ENCODE measurements at regions not wholly inside any gene's neighbourhood (a gene's known extent, or its start where the extent isn't known, plus 50 kb on each side); places are given as distances from the start of the nearest gene placed in this dataset.
"Not testable (repeated sequence)": the region's sequence is repeated elsewhere in the genome, so short reads cannot be mapped to it uniquely, and the experiment has no call there.

GRCh38 chr20:47940101-47940813 lies 155.0 kb upstream of the SULF2 start:
- no peak for DNase-seq

GRCh38 chr20:47936612-47937011 lies 151.3 kb upstream of the SULF2 start:
- no peak for DNase-seq

- no peak for DNase-seq
These were observed 149.5 kb upstream of the SULF2 start for GRCh38 chr20:47934761-47935160.

GRCh38 chr20:47931443-47931842 lies 146.2 kb upstream of the SULF2 start:
- DNase-seq = no peak

- DNase-seq = no peak
These were observed 145.7 kb upstream of the SULF2 start for GRCh38 chr20:47931002-47931401.

GRCh38 chr20:47929368-47930115 lies 144.3 kb upstream of the SULF2 start:
- DNase-seq = no peak

GRCh38 chr20:47927944-47928343 lies 142.7 kb upstream of the SULF2 start:
- DNase-seq = no peak

GRCh38 chr20:47927385-47927851 lies 142.1 kb upstream of the SULF2 start:
- DNase-seq = no peak

- DNase-seq = no peak
These were observed 141.4 kb upstream of the SULF2 start for GRCh38 chr20:47926731-47927130.

GRCh38 chr20:47925593-47925992 lies 140.3 kb upstream of the SULF2 start:
- DNase-seq = no peak

GRCh38 chr20:47922269-47922668 lies 137.0 kb upstream of the SULF2 start:
- no peak for DNase-seq

- DNase-seq = not testable (repeated sequence)
These were observed 136.5 kb upstream of the SULF2 start for GRCh38 chr20:47921829-47922228.

- no peak for DNase-seq
These were observed 136.1 kb upstream of the SULF2 start for GRCh38 chr20:47921408-47921807.

GRCh38 chr20:47917549-47918070 lies 132.3 kb upstream of the SULF2 start:
- no peak for DNase-seq

GRCh38 chr20:47915495-47915894 lies 130.2 kb upstream of the SULF2 start:
- DNase-seq = no peak

GRCh38 chr20:47914792-47915191 lies 129.5 kb upstream of the SULF2 start:
- DNase-seq = no peak

- not testable (repeated sequence) for DNase-seq
These were observed 127.7 kb upstream of the SULF2 start for GRCh38 chr20:47912786-47913501.

- not testable (repeated sequence) for DNase-seq
These were observed 126.9 kb upstream of the SULF2 start for GRCh38 chr20:47912165-47912564.

GRCh38 chr20:47909696-47910369 lies 124.6 kb upstream of the SULF2 start:
- DNase-seq = not testable (repeated sequence)

- DNase-seq = peak; percentile 44
These were observed 123.2 kb upstream of the SULF2 start for GRCh38 chr20:47908361-47909035.

GRCh38 chr20:47907951-47908350 lies 122.7 kb upstream of the SULF2 start:
- not testable (repeated sequence) for DNase-seq

- no peak for DNase-seq
These were observed 121.9 kb upstream of the SULF2 start for GRCh38 chr20:47907031-47907675.

Data from NCI-H345 (cell line).